ENCODE measurements at regions not wholly inside any gene's neighbourhood (a gene's known extent, or its start where the extent isn't known, plus 50 kb on each side); places are given as distances from the start of the nearest gene placed in this dataset.

DNA sequence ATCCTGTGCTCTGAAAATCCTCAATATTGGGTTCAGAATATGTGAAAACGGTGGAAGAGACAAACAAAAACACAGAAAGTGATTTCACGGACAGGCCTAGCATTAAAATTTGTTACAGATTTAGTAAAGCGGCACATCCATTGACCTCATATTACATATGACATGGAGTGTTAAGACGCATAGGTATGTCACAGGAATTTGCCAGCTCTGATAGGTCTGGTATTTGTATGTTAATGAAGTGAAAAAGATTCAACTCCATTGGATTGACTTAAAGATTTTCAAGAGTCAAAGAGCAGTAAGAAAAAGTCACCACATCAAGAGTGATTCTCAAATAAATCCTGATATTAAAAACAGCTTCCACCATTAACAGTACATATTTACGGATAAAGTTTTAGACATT is 396.5 kb upstream of the SEMA6A start:
- TF ChIP-seq, protein P1, sequence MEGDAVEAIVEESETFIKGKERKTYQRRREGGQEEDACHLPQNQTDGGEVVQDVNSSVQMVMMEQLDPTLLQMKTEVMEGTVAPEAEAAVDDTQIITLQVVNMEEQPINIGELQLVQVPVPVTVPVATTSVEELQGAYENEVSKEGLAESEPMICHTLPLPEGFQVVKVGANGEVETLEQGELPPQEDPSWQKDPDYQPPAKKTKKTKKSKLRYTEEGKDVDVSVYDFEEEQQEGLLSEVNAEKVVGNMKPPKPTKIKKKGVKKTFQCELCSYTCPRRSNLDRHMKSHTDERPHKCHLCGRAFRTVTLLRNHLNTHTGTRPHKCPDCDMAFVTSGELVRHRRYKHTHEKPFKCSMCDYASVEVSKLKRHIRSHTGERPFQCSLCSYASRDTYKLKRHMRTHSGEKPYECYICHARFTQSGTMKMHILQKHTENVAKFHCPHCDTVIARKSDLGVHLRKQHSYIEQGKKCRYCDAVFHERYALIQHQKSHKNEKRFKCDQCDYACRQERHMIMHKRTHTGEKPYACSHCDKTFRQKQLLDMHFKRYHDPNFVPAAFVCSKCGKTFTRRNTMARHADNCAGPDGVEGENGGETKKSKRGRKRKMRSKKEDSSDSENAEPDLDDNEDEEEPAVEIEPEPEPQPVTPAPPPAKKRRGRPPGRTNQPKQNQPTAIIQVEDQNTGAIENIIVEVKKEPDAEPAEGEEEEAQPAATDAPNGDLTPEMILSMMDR (IDR thresholded peaks at IDR 0.05), result no peak
- no peak for TF ChIP-seq ZFX (IDR thresholded peaks at IDR 0.05; ENCODE audit: borderline replicate concordance)

All from 22Rv1 (cell line).